GM23338 (cell line): ENCODE measurements at regions not wholly inside any gene's neighbourhood (a gene's known extent, or its start where the extent isn't known, plus 50 kb on each side); places are given as distances from the start of the nearest gene placed in this dataset.

Experiments used
- CREB1 ChIP-seq: fragments of 250-450 bp; sonication (Bioruptor Pico); IDR thresholded peaks from 2 replicates; pipeline ENCODE4 v1.5.0; 2020; ENCODE audit warnings: low read depth, mild to moderate bottlenecking, moderate library complexity
- CTCF ChIP-seq, 2 experiments: fragments of 200-600 bp in 1 of 2; sonication (generic) in 1 of 2; conservative IDR thresholded peaks; 2 replicates each; pipeline versions ENCODE4 v1.5.1 to v1.6.1; 2016 to 2017; ENCODE audit warnings: antibody characterized with exemption in 2 of 2, low read depth in 2 of 2, mild to moderate bottlenecking in 2 of 2, moderate library complexity in 1 of 2
- EZH2 ChIP-seq: fragments of 200-600 bp; sonication (generic); IDR thresholded peaks from one replicate; pipeline ENCODE4 v1.8.0; 2017; ENCODE audit warnings: antibody characterized with exemption, mild to moderate bottlenecking, low read depth; ENCODE audit not compliant: unreplicated experiment
- EZH2phosphoT487 ChIP-seq: fragments of 200-600 bp; sonication (generic); IDR thresholded peaks from one replicate; pipeline ENCODE4 v1.8.1; 2018; ENCODE audit warnings: antibody characterized with exemption; ENCODE audit not compliant: unreplicated experiment
- JUNB ChIP-seq: IDR thresholded peaks from one replicate; pipeline ENCODE4 v1.6.1; 2016; ENCODE audit warnings: antibody characterized with exemption; ENCODE audit not compliant: unreplicated experiment
- POLR2AphosphoS5 ChIP-seq: IDR thresholded peaks from 2 replicates; pipeline ENCODE4 v1.6.1; 2016; ENCODE audit warnings: antibody characterized with exemption, low read depth
- REST ChIP-seq: IDR thresholded peaks from one replicate; pipeline ENCODE4 v1.6.1; 2018; ENCODE audit warnings: antibody characterized with exemption; ENCODE audit not compliant: unreplicated experiment
- STAT1 ChIP-seq: IDR thresholded peaks from one replicate; pipeline ENCODE4 v1.6.1; 2016; ENCODE audit warnings: antibody characterized with exemption; ENCODE audit not compliant: unreplicated experiment
- ZNF114 ChIP-seq: fragments of 250-450 bp; sonication (Bioruptor Pico); IDR thresholded peaks from 2 replicates; pipeline ENCODE4 v1.5.0; 2020; ENCODE audit warnings: mild to moderate bottlenecking, moderate library complexity
- ZNF331 ChIP-seq: fragments of 250-450 bp; sonication (Bioruptor Pico); IDR thresholded peaks from 2 replicates; pipeline ENCODE4 v1.5.0; 2020; ENCODE audit warnings: low read depth, mild to moderate bottlenecking, moderate library complexity
- TF ChIP-seq, protein P1 (sequence below): IDR thresholded peaks from 2 replicates; pipeline ENCODE4 v1.6.1; 2016; ENCODE audit warnings: antibody characterized with exemption

DNA sequence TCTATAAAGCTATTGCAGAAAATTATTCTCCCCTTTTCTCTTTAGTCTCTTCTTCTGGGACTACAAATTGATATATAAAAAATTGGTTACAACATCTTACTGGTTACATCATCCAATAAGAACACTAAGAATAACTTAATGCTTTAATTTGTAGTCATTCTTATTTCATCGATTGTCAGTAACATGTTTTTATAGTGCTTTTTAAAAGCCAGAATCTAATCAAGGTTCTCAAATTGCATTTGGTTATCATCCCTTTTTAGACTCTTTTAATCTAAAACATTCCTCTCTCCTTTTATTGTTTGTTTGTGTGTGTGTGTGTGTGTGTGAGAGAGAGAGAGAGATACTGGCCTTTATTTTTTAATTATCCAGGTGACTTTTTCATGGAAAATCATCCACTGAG lies 377.1 kb upstream of the MEIS1 start:
- no peak for TF ChIP-seq CTCF (conservative IDR thresholded peaks at IDR 0.05; ENCODE audit: low read depth in 2 of 2)
- TF ChIP-seq REST: no peak
- no peak for TF ChIP-seq EZH2
- no peak for TF ChIP-seq POLR2AphosphoS5
- TF ChIP-seq CREB1 (CRISPR knock-in tag): no peak
- TF ChIP-seq STAT1: no peak
- TF ChIP-seq EZH2phosphoT487: no peak
- no peak for TF ChIP-seq JUNB
- no peak for TF ChIP-seq ZNF114
- no peak for TF ChIP-seq ZNF331 (CRISPR knock-in tag)
- TF ChIP-seq, protein P1, sequence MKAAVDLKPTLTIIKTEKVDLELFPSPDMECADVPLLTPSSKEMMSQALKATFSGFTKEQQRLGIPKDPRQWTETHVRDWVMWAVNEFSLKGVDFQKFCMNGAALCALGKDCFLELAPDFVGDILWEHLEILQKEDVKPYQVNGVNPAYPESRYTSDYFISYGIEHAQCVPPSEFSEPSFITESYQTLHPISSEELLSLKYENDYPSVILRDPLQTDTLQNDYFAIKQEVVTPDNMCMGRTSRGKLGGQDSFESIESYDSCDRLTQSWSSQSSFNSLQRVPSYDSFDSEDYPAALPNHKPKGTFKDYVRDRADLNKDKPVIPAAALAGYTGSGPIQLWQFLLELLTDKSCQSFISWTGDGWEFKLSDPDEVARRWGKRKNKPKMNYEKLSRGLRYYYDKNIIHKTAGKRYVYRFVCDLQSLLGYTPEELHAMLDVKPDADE: no peak
